GM12892 (cell line): ENCODE measurements at regions not wholly inside any gene's neighbourhood (a gene's known extent, or its start where the extent isn't known, plus 50 kb on each side); places are given as distances from the start of the nearest gene placed in this dataset.

Source experiments
- POLR2A ChIP-seq: IDR thresholded peaks from 2 replicates; pipeline ENCODE4 v1.6.1; 2011; ENCODE audit warnings: low read depth, low read length, control low read depth
- TAF1 ChIP-seq: IDR thresholded peaks from 2 replicates; pipeline ENCODE4 v1.6.1; 2011; ENCODE audit warnings: low read depth, mild to moderate bottlenecking, control low read depth, low read length, borderline replicate concordance

DNA sequence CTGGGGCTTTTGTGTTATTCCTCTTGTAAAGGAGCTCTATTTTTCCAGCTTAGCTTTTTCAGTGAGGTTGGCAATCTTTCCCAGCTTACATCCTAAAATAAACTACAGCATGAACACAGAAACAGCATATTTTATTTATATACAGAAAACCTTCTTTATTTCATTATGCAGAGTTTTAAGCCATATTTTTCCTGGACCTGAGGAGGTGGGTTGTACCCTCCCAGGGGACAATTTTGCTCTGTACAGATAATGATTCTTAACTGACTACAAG, 341.2 kb upstream of the TYRP1 start:
- TF ChIP-seq POLR2A (no peak), TAF1 (no peak)
